ENCODE measurements at regions not wholly inside any gene's neighbourhood (a gene's known extent, or its start where the extent isn't known, plus 50 kb on each side); places are given as distances from the start of the nearest gene placed in this dataset.
"Not testable (repeated sequence)": the region's sequence is repeated elsewhere in the genome, so short reads cannot be mapped to it uniquely, and the experiment has no call there.

DNA sequence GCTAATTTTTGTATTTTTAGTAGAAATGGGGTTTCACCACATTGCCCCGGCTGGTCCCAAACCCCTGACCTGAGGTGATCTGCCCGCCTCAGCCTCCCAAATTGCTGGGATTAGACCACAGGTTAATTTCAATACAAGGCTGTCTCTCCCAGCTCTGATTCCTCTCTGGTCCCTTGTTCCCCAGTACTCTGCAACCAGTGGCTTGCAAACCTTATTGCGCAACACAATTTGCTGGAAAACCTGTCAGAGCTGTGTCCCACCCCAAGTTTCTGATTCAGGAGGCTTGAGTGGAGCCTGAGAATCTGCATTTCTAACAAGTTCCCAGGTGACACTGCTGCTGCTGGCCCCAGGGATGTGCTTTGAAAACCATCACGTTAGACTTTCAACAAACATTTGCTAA is 96.2 kb upstream of the SRSF6 start:
- Histone ChIP-seq H3K9me3 (no peaks in the 10 kb centered on the region), H3K4me3 (no peak overlapping the region), H3K36me3 (ENCODE audit: low read depth) (no peaks in the 10 kb centered on the region), H3K4me1 (ENCODE audit: low read depth) (no peaks in the 10 kb centered on the region)
- TF ChIP-seq, protein P1, sequence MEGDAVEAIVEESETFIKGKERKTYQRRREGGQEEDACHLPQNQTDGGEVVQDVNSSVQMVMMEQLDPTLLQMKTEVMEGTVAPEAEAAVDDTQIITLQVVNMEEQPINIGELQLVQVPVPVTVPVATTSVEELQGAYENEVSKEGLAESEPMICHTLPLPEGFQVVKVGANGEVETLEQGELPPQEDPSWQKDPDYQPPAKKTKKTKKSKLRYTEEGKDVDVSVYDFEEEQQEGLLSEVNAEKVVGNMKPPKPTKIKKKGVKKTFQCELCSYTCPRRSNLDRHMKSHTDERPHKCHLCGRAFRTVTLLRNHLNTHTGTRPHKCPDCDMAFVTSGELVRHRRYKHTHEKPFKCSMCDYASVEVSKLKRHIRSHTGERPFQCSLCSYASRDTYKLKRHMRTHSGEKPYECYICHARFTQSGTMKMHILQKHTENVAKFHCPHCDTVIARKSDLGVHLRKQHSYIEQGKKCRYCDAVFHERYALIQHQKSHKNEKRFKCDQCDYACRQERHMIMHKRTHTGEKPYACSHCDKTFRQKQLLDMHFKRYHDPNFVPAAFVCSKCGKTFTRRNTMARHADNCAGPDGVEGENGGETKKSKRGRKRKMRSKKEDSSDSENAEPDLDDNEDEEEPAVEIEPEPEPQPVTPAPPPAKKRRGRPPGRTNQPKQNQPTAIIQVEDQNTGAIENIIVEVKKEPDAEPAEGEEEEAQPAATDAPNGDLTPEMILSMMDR (IDR thresholded peaks at IDR 0.05), result no peak
- intact Hi-C loops (cut with DNase I, micrococcal nuclease), result no loop called here
- ATAC-seq (no peak), DNase-seq (no peak)

DNA sequence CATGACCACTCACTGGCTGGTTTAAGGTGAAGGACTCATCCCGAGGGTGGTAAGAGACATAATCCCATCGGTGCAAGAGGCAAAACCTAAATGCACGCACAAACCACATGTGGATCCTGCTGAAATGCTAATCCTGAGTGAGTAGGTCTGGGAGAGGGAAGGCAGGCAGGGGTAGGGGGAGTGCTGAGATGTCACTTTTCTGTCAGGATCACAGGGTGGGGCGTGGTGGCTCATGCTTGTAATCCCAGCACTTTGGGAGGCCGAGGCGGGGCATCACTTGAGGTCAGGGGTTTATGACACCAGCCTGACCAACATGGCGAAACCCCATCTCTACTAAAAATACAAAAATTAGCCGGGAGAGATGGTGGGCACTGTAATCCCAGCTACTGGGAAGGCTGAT is 97.7 kb upstream of the SRSF6 start:
- ATAC-seq (no peak), DNase-seq (no peak)
- H3K4me1 ChIP-seq (ENCODE audit: low read depth), result no peaks in the 10 kb centered on the region
- H3K4me3 ChIP-seq, result no peak overlapping the region
- H3K36me3 ChIP-seq (ENCODE audit: low read depth), result no peaks in the 10 kb centered on the region
- intact Hi-C loops (cut with DNase I, micrococcal nuclease), result no loop called here
- no peaks in the 10 kb centered on the region for H3K9me3 ChIP-seq
- TF ChIP-seq, protein P1 (IDR thresholded peaks at IDR 0.05), result no peak

- ATAC-seq (no peak), DNase-seq (no peak)
- no peak overlapping the region for H3K4me3 ChIP-seq
- H3K36me3 ChIP-seq (ENCODE audit: low read depth), result no peaks in the 10 kb centered on the region
- no peaks in the 10 kb centered on the region for H3K4me1 ChIP-seq (ENCODE audit: low read depth)
- no peaks in the 10 kb centered on the region for H3K9me3 ChIP-seq
- TF ChIP-seq, protein P1 (IDR thresholded peaks at IDR 0.05), result no peak
- intact Hi-C loops (cut with DNase I, micrococcal nuclease), result no loop called here
Measured at GRCh38 chr20:43358811-43359210, 98.9 kb upstream of the SRSF6 start.

GRCh38 chr20:43357352-43357751 is 100.3 kb upstream of the SRSF6 start:
- TF ChIP-seq, protein P1 (IDR thresholded peaks at IDR 0.05), result no peak
- Histone ChIP-seq H3K4me1 (ENCODE audit: low read depth) (no peaks in the 10 kb centered on the region), H3K4me3 (no peak overlapping the region), H3K36me3 (ENCODE audit: low read depth) (no peaks in the 10 kb centered on the region), H3K9me3 (no peaks in the 10 kb centered on the region)
- no peak for ATAC-seq
- DNase-seq, result no peak
- intact Hi-C loops (cut with DNase I, micrococcal nuclease), result no loop called here

- no peaks in the 10 kb centered on the region for H3K9me3 ChIP-seq
- DNase-seq (no peak), ATAC-seq (no peak)
- intact Hi-C loops (cut with DNase I, micrococcal nuclease), result no loop called here
- H3K4me3 ChIP-seq, result no peak overlapping the region
- TF ChIP-seq, protein P1 (IDR thresholded peaks at IDR 0.05), result no peak
- no peaks in the 10 kb centered on the region for H3K4me1 ChIP-seq (ENCODE audit: low read depth)
- no peaks in the 10 kb centered on the region for H3K36me3 ChIP-seq (ENCODE audit: low read depth)
Measured at GRCh38 chr20:43355610-43356009, 102.1 kb upstream of the SRSF6 start.

DNA sequence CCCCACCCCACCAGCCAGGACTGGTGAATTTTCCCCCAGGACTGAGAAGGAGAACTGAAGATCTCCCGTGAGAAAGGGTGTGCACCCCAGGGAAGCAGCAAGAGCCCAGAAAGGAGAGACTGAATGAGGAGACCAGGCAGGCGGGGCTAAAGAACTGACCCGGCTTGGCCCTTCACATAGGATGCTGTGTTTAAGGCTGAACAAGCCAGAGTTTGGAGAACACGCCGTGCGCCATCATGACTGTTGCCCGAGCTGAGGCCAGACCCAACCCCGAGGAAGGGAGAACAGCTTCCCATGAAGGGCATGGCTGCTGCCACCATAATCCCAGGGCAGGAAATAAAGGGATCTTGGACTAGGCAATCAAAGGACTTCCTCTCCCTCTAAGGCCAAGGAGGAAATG is 104.7 kb upstream of the SRSF6 start:
- Histone ChIP-seq H3K9me3 (no peaks in the 10 kb centered on the region), H3K4me3 (no peak overlapping the region), H3K36me3 (ENCODE audit: low read depth) (no peaks in the 10 kb centered on the region), H3K4me1 (ENCODE audit: low read depth) (no peaks in the 10 kb centered on the region)
- DNase-seq, result no peak
- ATAC-seq, result no peak
- TF ChIP-seq, protein P1 (IDR thresholded peaks at IDR 0.05), result no peak
- intact Hi-C loops (cut with DNase I, micrococcal nuclease), result no loop called here

GRCh38 chr20:43350694-43351093 is 107.0 kb upstream of the SRSF6 start:
- H3K4me1 ChIP-seq (ENCODE audit: low read depth); H3K36me3 ChIP-seq (ENCODE audit: low read depth); intact Hi-C loops (cut with DNase I, micrococcal nuclease); ATAC-seq; H3K4me3 ChIP-seq; DNase-seq; H3K9me3 ChIP-seq: not testable (repeated sequence)
